Left renal pelvis (tissue), 4 donors: ENCODE measurements at regions not wholly inside any gene's neighbourhood (a gene's known extent, or its start where the extent isn't known, plus 50 kb on each side); places are given as distances from the start of the nearest gene placed in this dataset.

Source experiments
- DNase-seq, 4 donors: peaks; one replicate each; pipeline ENCODE4 v3.0.0-alpha.2; 2013; ENCODE audit warnings: low read depth in 4 of 4, low spot score in 3 of 4

DNA sequence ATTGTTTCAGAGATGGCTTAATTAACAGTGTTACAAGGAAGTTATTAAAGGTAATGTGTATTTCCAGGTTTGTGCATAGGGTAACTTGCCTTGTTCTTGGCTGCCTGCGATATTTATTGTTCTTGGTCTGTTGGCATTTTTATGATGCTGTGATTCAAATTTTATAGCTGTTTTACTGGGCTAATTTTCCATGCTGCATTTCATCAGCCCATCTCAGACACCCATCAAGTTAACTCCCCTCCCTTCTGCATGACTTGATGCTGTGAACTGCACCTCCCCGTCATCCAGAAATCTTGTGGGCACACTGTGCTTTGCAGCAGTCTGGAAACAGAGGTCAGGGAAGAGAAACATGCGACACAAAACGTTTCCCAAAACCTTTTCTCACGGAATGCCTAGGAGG lies 1049.2 kb downstream of the AACS start:
- DNase-seq, result peak in 1 of 4 donors; percentile 11

DNA sequence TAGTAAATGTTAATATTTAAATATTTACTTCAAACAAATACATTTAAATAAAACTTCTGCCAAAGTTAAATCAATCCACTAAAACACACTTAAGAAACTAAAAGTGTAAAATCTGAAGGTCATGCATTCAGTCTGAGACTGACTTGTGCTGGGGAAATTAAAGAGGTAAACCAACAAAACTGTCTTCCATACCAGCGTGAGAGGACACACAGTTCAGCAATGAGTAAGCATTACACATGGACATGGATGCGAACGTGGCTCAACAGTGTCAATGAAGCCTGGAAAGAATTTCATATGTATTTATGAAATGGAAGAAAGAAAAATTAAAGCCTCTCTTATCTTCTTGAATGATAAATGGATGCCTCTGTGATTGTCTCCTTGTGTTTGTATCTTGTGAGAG lies 1052.3 kb downstream of the AACS start:
- no peak for DNase-seq

DNA sequence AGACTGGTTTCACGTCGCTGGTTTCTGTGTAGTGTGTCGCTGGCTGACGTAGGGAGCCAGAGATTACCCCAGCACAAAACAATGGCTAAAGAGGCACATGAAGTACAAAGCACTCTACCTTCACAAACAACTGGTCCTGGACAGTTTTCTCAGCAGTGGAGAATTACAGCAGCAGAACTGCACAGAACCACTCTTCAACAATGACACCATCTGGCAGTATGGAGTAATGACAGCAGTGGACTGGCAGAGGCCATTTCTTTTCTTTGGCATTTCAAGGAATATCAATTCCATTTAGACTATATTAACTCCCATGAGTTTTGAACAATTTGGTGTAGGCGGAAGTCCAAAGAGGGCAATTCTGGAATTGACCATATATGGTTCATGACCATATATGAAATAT lies 1074.1 kb downstream of the AACS start:
- no peak for DNase-seq

GRCh38 chr12:126144603-126145002 lies 1079.4 kb downstream of the AACS start:
- DNase-seq, result no peak

GRCh38 chr12:126147321-126147720 lies 1082.1 kb downstream of the AACS start:
- no peak for DNase-seq

DNA sequence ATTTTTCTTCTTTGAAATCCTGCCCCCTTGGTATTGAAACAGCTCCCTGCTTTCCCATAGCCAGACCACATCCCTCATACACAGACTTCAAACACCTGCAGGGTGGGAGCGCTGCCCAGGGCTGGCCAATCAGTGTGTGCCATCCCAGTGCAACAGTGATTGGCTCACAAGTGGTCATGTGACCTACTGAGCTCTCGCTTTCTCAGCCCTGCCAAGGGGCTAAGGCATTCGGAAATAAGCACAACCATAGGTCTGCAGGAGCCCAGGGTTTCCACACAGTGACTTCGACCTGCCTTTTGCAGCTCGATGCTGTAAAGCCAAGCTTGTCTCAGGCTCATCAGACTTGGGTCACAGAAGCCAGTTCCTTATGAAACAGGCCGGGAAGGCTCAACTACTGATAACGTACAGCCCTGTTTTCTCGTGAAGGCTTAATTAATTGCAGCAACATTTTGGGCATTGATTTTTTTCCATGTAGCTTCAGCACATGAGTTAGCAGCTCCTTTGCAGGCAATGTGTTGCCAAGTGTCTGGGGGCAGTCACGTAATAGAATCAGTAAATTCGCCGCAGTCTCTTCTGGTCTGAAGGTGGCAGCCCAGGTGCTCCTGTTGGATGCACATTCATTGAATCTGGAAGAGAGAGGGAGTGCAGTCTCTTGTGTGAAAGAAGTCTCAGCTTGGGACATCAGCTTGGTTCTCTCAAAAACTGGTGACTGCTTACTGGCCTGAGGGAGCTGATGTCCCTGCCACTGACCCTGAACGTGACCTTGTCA lies 1091.8 kb downstream of the AACS start:
- no peak for DNase-seq

GRCh38 chr12:126157575-126157966 lies 1092.3 kb downstream of the AACS start:
- no peak for DNase-seq

DNA sequence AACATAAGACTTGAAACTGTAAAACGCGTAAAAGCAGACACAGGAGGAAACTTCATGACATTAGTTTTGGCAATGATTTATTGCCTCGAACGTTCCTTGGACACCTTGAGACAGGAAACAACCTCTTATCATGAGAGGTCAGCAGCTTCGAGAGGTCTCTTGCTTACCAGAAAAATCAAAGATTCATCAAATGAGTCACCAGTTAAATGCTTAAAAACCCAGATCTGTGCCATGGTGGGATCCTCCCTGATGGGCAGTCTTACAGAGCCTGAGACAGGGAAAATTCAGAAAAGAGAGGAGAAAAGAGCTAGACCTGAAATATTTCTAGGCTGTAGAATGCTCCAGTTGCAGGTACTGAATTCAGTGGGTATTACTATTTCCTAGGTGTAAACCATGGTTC lies 1093.9 kb downstream of the AACS start:
- no peak for DNase-seq

DNA sequence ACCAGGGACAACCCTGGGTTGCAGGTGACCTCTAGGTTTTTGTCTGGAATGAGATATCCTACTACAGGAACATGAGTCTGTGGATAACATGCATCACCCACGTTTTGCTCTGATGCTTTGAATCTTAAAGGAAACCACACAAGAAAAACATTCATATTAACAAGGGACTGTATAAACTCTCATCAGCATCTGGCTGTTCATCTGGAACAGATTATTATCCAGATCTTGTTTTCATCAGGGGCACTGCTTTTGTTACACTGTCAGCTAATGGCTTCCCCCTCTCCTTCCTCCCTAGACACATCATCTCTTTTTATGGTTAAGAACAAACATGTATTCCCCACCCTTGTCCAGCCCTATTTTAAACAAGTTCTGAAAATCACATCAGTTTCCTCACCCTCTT lies 1095.7 kb downstream of the AACS start:
- no peak for DNase-seq

- DNase-seq, result no peak
Observed at GRCh38 chr12:126163984-126164383, 1098.7 kb downstream of the AACS start.

- no peak for DNase-seq
Observed at GRCh38 chr12:126171937-126172559, 1106.8 kb downstream of the AACS start.

GRCh38 chr12:126182619-126183236 lies 1117.5 kb downstream of the AACS start:
- no peak for DNase-seq

DNA sequence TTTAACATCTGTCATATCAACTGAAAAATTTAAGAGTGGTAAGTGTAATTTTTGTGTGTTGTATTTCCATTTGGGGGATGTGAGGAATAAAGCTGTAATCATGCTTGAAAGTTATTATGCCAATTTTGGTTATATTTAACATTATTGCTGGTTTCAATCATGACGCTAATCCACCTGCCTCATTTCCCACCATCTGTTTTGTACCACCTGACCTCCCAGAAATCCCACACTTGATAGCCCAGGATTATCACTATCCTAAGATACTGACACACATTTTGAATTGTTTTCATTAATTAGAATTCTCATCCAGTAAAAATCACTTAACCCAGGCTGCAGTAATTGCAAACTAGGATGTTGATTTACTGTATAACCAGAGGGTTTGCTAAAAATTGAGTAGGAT lies 1119.8 kb downstream of the AACS start:
- no peak for DNase-seq

DNA sequence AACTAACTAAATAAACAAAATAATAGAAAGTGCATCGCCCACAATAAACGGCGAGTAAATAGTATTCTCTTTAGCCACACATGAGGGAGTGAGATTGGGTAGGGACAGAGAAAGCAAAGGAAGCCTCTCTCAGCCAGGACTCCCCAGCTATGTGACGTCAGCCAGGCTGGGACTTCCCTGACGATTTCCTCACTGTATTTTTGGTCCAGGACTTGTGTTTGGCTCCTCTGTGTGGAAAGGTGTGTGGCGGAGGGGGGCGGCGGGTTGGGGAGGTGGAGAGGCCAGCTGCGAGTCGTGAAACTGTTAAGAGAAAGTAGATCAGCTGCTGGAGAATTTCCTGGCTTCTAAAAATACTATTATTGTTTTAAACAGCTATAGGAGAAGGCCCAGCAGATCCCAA lies 1124.6 kb downstream of the AACS start:
- DNase-seq, result no peak

DNA sequence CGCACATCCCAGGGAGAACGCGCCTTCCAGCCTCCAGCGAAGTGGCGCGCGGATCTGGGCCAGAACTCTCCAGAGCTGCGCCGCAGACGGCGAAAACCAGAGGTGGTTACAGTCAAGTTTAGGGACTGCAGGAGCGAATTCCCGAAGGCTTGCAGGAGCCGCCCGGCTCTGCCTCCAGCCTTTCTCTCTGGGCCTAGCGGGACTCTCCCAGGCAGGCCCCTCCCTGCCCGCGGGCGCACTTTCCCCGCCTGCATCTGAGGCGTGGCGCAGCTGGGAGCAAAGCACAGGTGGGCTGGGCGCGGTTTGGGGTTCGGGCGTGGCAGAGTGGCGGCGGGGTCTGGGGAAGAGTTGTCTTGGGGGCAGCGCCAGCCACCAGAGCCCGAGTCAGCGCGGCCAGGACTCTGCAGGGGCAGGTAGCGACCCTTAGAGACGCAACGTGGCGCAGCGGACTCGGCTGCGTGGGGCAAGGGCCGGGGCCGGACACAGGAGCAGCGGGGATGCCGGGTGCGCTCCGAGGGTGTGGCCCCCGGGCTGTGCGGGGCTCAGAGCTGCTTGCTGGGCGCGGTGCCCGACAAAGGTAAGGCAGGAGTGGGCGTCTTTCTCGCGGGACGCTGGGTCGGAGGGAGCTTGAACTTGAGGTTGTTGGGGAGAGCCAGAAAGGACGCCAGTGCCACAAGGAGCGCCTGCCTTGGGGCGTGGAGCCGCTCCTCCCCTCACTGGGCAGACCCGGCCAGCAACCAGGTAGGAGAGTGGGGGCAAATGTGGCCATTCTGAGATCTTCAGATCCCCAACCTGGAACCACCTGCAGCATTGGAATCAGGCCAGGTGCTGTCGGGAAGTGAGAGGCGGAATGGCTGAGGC lies 1126.0 kb downstream of the AACS start:
- peak in 1 of 4 donors; percentile 12 for DNase-seq

DNA sequence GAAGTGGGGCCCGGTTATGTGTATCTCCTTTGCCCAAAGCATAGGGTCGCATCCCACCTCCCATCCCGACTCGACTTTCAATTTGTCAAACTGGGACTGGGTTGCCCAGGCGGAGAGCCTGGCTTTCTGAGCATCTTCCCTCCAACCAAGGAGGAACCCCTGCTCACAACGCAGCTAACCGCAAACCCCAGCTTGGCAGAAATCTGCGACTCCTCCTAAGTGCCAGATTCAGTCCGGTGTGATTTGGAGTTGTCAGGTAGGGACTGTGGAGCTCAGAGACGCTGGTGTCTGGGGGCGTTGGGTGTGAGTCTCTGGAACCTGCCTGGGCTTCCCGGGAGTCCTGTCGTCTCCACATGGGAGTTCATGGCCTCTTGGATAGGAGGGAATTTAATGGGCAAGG lies 1126.7 kb downstream of the AACS start:
- DNase-seq, result no peak

DNA sequence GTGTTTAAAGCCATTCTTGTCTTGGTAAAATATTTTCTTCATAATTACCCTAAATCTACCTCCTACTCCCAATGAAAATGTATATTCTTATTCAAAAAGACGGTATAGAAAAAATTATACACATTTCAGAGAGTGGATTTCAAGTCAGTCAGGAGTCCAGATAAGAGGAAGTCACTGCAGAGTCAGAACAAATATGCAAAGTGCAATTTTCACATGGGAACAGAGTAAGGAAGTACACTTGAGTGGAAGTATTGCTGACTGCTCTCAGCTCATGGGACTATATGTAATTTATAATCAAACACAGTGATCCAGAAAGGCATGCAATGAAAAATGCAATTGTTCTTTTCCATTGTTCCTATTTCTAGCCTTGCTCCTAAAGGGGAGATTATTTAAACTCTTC lies 1128.0 kb downstream of the AACS start:
- DNase-seq, result no peak

- no peak for DNase-seq
Observed at GRCh38 chr12:126196263-126196662, 1131.0 kb downstream of the AACS start.

DNA sequence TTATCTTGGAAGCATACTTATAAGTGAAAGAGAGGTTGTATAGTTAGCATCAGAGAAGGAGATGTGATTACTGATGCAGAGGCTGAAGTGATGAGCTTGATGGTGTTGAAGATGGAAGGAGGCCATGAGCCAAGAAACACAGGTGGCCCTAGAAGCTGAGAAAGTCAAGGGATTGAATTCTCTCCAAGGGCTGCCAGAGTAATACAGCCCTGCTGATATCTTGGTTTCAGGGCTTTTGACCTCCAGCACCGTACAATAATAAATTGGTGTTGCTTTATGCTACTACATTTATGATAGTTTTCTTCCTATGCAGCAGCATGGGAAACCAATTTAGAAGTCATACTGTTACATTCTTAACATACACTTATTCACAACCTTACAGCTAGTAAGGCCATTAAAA lies 1133.3 kb downstream of the AACS start:
- DNase-seq, result no peak

DNA sequence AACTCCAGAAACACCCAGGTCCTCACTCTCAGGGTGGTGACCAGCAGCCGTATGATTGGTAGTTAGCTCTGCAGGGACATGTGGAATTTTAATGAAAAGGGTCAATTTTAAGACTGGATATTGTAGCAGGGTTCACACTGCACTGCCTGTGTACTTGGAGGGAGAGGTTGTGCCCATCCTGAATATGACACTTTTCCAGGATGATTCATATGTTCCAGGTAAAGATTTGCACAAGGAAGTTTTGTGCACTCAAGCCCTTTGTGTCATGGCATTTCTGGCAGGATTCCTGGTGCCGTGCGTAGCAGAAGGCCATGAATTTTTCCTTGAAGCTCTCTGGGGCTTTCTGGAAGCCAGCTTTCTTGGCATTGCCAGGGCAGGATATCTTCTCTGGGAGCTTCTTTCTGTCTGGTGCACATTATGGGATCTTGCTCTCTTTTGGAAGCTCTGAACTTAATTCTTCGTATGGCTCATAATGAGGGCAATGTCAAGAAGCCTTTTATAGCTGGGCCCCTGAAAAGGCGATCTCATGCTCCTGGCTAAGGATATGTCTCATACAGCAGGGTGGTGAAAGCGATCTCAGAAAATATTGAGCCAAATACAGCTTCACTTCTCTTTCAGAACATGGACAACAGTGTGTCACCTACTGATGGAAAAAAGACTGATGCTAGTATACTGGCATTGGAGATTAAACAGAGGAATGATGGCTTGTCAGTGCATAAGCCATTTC lies 1133.9 kb downstream of the AACS start:
- DNase-seq, result no peak
